GM23248 (cell line): ENCODE measurements at regions not wholly inside any gene's neighbourhood (a gene's known extent, or its start where the extent isn't known, plus 50 kb on each side); places are given as distances from the start of the nearest gene placed in this dataset.

Source experiments
- EZH2 ChIP-seq: fragments of 200-600 bp; sonication (generic); IDR thresholded peaks from 2 replicates; pipeline ENCODE4 v1.6.1; 2018; ENCODE audit warnings: antibody characterized with exemption, mild to moderate bottlenecking; ENCODE audit not compliant: insufficient read depth, poor library complexity, severe bottlenecking
- EZH2phosphoT487 ChIP-seq: fragments of 200-600 bp; sonication (generic); IDR thresholded peaks from 2 replicates; pipeline ENCODE4 v1.6.1; 2018; ENCODE audit warnings: antibody characterized with exemption, moderate library complexity, mild to moderate bottlenecking, low read depth; ENCODE audit not compliant: insufficient read depth

DNA sequence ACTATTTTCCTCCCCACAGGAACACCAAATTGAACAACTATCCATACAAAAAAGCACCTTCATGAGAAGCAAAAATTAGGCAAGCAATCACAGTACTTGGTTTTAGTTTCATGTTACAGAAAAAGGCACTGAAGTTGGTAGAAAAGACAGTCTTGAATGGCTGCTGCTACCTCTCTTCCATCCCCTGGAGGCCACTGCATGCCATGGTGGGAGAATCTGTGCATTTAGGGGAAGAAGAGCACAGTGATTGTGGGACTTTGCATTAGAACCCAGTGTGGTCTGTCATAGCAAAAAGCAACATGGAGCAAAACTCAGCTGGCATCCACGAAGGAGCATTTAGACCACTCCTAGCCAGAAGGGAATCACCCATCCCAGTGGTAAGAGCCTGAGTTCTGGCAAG lies 941.9 kb downstream of the PCDH18 start:
- TF ChIP-seq EZH2phosphoT487 (no peak), EZH2 (no peak)
